K562 (cell line): ENCODE measurements at regions not wholly inside any gene's neighbourhood (a gene's known extent, or its start where the extent isn't known, plus 50 kb on each side); places are given as distances from the start of the nearest gene placed in this dataset.

Experiments
- BMI1 ChIP-seq: fragments of 150-350 bp; IDR thresholded peaks from 2 replicates; pipeline ENCODE4 v1.6.1; 2014; ENCODE audit warnings: low read length
- MYNN ChIP-seq, 2 experiments: sonication (generic); formaldehyde crosslinking in 1 of 2; IDR thresholded peaks; 2 replicates each; pipeline versions ENCODE4 v1.5.0 to v1.6.1; 2016 to 2020; ENCODE audit warnings: antibody characterized with exemption in 1 of 2, missing genetic modification reagents in 1 of 2
- RAD51 ChIP-seq: fragments of 450-650 bp; IDR thresholded peaks from 2 replicates; pipeline ENCODE4 v1.7.1; 2016; ENCODE audit warnings: low read depth, mild to moderate bottlenecking, borderline replicate concordance
- SMARCA4 ChIP-seq: fragments of 450-650 bp; IDR thresholded peaks from 2 replicates; pipeline ENCODE4 v1.6.1; 2016
- TF ChIP-seq, protein P1 (sequence below): sonication (generic); formaldehyde crosslinking; IDR thresholded peaks from 2 replicates; pipeline ENCODE4 v1.8.0; 2023; ENCODE audit warnings: missing genetic modification reagents, mild to moderate bottlenecking, borderline replicate concordance
- TF ChIP-seq, protein P2 (sequence below): fragments of 450-650 bp; formaldehyde crosslinking; IDR thresholded peaks from 2 replicates; pipeline ENCODE4 v1.4.0; 2020; ENCODE audit warnings: mild to moderate bottlenecking
- TF ChIP-seq, protein P3 (sequence below), 3 experiments: fragments of 200-800 bp in 1 of 3; fragments of 250-450 bp in 1 of 3; fragments of 450-650 bp in 1 of 3; sonication (Bioruptor Pico) in 1 of 3; sonication (Bioruptor generic) in 1 of 3; formaldehyde crosslinking in 1 of 3; IDR thresholded peaks; 2 replicates each; pipeline versions ENCODE4 v1.6.1 to v1.8.0; 2016 to 2022; ENCODE audit warnings: mild to moderate bottlenecking in 2 of 3, missing genetic modification characterization in 2 of 3, missing compliant biosample characterization in 1 of 3, moderate library complexity in 1 of 3
- TF ChIP-seq, protein P4 (sequence below): fragments of 450-650 bp; formaldehyde crosslinking; IDR thresholded peaks from 2 replicates; pipeline ENCODE4 v1.4.0; 2022; ENCODE audit warnings: missing genetic modification characterization

DNA sequence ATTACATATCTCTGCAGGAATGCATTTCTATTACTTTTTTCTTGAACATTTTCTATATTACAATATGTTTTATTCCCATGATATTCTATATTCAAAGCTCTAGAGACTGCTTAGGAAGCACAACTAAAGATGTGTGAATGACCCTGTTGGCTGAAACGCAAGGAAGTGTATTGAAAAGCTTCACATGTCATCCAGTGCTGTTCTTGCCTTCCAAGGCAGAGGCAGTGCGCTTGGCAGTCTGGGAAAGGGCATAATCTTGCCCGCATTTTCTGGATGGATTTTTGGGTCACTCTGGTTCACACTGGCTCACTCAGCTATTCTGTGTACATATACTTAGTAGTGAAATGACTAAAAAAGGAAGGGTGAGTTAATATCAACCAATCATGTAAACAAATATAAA, 262.4 kb downstream of the PTPRC start (continued):
- TF ChIP-seq, protein P1, sequence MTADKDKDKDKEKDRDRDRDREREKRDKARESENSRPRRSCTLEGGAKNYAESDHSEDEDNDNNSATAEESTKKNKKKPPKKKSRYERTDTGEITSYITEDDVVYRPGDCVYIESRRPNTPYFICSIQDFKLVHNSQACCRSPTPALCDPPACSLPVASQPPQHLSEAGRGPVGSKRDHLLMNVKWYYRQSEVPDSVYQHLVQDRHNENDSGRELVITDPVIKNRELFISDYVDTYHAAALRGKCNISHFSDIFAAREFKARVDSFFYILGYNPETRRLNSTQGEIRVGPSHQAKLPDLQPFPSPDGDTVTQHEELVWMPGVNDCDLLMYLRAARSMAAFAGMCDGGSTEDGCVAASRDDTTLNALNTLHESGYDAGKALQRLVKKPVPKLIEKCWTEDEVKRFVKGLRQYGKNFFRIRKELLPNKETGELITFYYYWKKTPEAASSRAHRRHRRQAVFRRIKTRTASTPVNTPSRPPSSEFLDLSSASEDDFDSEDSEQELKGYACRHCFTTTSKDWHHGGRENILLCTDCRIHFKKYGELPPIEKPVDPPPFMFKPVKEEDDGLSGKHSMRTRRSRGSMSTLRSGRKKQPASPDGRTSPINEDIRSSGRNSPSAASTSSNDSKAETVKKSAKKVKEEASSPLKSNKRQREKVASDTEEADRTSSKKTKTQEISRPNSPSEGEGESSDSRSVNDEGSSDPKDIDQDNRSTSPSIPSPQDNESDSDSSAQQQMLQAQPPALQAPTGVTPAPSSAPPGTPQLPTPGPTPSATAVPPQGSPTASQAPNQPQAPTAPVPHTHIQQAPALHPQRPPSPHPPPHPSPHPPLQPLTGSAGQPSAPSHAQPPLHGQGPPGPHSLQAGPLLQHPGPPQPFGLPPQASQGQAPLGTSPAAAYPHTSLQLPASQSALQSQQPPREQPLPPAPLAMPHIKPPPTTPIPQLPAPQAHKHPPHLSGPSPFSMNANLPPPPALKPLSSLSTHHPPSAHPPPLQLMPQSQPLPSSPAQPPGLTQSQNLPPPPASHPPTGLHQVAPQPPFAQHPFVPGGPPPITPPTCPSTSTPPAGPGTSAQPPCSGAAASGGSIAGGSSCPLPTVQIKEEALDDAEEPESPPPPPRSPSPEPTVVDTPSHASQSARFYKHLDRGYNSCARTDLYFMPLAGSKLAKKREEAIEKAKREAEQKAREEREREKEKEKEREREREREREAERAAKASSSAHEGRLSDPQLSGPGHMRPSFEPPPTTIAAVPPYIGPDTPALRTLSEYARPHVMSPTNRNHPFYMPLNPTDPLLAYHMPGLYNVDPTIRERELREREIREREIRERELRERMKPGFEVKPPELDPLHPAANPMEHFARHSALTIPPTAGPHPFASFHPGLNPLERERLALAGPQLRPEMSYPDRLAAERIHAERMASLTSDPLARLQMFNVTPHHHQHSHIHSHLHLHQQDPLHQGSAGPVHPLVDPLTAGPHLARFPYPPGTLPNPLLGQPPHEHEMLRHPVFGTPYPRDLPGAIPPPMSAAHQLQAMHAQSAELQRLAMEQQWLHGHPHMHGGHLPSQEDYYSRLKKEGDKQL (CRISPR knock-in tag) = no peak
- TF ChIP-seq BMI1 = no peak
- TF ChIP-seq, protein P2, sequence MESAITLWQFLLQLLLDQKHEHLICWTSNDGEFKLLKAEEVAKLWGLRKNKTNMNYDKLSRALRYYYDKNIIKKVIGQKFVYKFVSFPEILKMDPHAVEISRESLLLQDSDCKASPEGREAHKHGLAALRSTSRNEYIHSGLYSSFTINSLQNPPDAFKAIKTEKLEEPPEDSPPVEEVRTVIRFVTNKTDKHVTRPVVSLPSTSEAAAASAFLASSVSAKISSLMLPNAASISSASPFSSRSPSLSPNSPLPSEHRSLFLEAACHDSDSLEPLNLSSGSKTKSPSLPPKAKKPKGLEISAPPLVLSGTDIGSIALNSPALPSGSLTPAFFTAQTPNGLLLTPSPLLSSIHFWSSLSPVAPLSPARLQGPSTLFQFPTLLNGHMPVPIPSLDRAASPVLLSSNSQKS (CRISPR knock-in tag) = no peak
- TF ChIP-seq MYNN (IDR thresholded peaks at IDR 0.05) = no peak
- no peak for TF ChIP-seq MYNN (CRISPR knock-in tag; IDR thresholded peaks at IDR 0.05)
- TF ChIP-seq SMARCA4 = no peak
- TF ChIP-seq, protein P3, sequence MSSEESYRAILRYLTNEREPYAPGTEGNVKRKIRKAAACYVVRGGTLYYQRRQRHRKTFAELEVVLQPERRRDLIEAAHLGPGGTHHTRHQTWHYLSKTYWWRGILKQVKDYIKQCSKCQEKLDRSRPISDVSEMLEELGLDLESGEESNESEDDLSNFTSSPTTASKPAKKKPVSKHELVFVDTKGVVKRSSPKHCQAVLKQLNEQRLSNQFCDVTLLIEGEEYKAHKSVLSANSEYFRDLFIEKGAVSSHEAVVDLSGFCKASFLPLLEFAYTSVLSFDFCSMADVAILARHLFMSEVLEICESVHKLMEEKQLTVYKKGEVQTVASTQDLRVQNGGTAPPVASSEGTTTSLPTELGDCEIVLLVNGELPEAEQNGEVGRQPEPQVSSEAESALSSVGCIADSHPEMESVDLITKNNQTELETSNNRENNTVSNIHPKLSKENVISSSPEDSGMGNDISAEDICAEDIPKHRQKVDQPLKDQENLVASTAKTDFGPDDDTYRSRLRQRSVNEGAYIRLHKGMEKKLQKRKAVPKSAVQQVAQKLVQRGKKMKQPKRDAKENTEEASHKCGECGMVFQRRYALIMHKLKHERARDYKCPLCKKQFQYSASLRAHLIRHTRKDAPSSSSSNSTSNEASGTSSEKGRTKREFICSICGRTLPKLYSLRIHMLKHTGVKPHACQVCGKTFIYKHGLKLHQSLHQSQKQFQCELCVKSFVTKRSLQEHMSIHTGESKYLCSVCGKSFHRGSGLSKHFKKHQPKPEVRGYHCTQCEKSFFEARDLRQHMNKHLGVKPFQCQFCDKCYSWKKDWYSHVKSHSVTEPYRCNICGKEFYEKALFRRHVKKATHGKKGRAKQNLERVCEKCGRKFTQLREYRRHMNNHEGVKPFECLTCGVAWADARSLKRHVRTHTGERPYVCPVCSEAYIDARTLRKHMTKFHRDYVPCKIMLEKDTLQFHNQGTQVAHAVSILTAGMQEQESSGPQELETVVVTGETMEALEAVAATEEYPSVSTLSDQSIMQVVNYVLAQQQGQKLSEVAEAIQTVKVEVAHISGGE (CRISPR knock-in tag; IDR thresholded peaks at IDR 0.05) = no peak
- TF ChIP-seq, protein P4, sequence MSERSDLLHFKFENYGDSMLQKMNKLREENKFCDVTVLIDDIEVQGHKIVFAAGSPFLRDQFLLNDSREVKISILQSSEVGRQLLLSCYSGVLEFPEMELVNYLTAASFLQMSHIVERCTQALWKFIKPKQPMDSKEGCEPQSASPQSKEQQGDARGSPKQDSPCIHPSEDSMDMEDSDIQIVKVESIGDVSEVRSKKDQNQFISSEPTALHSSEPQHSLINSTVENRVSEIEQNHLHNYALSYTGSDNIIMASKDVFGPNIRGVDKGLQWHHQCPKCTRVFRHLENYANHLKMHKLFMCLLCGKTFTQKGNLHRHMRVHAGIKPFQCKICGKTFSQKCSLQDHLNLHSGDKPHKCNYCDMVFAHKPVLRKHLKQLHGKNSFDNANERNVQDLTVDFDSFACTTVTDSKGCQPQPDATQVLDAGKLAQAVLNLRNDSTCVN (CRISPR knock-in tag) = no peak
- no peak for TF ChIP-seq RAD51
